GM21723 (cell line): ENCODE measurements at regions not wholly inside any gene's neighbourhood (a gene's known extent, or its start where the extent isn't known, plus 50 kb on each side); places are given as distances from the start of the nearest gene placed in this dataset.

Experiments
- ATAC-seq: cut with Tn5 transposase; IDR thresholded peaks from one replicate; pipeline ENCODE4 v1.9.1; 2021; ENCODE audit warnings: mild to moderate bottlenecking, moderate library complexity; ENCODE audit not compliant: unreplicated experiment

DNA sequence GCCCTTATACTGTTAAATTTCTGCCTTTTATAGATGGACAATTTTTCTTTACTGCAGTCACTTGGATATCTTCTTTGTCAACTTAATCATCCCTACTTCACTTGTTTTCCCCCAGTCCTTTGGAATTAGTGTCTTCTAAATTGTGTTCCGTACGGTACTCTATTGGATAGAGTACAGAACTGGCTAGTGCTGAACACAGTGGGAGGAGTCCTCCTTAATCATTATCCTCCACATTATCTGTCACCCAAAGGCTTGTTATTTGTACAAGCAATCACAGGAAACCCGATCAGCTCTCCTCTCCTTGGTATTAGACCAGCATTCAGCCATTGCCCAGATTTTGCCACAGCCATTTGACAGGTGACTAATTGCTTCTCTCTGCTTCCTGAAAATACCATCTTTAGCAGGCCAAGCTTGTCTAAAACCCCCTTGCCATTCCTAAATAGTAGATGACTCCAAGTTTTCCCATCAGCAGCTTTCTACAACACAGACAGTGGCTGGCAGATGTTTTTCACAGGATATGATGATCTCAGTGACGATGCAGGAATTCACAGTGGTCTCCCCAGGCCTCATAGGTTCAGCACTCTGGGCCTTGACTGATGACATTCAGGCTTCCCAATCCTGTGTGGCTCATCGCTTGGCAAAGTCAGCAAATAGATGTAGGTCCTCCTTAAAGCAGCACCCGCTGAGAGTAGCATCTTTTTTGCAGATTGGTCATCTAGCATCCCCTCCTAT, 216.0 kb upstream of the RGS6 start:
- ATAC-seq, result no peak

DNA sequence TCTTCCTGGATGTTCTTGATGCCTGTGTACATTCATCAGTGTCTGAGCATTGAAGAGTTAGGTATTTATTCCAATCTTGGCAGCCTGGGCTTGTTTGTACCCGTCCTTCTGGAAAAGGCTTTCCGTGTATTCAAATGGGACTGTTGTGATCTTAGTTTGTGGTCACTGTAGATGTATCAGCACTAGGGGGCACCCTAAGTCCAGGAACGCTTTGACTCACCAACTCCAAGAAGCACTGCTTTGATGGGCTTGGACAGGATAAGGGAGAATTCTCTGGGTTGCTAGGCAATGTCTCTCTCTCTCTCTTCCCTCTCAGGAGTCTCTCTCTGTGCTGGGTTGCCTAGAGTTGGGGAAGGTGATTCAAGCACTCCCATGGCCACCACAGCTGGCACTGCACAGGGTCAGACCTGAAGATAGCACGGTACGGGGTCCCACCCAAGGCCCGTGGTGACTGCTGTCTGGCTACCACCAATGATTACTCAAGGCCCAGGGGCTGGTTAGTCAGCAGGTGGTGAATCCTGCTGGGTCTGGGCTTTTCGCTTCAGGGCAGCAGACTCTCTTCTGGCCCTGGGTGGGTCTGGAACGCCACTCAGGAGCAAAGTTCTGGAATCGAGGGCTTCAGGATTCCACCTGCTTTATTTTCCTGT, 211.1 kb upstream of the RGS6 start:
- ATAC-seq, result no peak

DNA sequence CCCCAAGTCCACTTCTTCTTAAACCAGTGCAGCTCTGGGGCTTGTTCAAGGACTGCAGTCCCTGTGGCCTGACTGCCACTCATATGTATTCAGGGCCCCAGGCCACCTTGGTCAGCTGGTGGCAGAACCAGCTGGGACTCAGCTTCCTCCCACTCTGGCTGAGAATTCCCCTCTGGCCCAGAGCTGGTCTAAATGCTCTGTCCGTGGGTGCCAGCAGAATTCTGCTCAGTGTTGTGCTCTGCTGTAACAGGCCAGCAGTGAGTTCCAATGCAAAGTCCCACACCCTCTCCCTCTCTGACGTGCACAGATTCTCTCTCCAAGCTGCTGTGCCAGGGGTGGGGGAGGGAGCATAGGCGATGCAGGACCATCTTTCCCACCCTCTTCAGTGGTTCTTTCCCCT, 210.4 kb upstream of the RGS6 start:
- ATAC-seq, result no peak

DNA sequence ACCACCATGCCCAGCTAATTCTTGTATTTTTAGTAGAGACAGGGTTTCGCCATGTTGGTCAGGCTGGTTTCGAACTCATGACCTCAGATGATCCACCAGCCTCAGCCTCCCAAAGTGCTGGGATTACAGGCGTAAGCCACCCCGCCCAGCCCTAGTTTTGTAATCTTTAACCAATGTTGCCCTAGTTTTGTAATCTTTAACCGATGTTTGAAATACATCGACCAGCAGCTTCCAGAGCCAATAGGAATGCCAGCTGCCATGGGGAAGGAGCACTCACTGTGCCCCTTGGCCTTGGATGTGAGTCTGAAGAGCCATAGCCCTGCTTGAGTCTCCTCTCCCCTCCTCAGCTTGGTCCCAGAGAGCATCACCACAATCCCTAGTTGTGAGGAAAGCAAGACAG, 209.3 kb upstream of the RGS6 start:
- no peak for ATAC-seq

DNA sequence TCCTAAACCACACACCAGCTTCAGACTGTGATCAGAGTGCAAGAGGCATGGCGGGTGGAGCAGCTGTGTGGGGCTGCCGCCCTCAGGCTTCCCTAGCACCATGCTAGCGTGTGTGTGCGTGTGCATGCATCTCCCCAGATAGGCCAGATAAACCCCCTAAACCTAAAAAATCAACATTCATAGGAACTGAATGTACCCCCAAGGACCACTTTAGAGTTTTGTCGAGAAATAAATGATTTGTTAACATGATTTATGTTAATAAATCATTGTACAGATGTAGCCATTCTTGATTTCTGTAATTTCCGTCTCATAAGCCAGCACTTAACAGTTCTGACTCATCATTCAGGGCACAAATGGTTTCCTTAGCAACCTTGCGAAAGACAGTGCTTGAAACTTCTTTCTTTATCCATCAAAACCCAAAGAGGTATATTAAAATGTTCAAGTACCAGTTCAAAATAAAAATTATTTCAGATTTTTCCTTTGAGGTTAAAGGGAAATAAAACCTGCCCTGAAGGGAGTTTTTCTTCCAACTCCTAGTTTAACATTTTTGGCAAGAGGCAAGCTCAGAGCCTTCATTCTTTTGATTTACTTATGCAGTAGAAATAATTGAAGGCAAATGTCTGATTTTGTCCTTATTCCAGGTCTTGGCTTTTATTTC, 206.2 kb upstream of the RGS6 start:
- ATAC-seq, result no peak

- no peak for ATAC-seq
Measured at GRCh38 chr14:71726580-71727021, 205.6 kb upstream of the RGS6 start.

GRCh38 chr14:71728386-71728785, 203.8 kb upstream of the RGS6 start:
- ATAC-seq, result no peak

DNA sequence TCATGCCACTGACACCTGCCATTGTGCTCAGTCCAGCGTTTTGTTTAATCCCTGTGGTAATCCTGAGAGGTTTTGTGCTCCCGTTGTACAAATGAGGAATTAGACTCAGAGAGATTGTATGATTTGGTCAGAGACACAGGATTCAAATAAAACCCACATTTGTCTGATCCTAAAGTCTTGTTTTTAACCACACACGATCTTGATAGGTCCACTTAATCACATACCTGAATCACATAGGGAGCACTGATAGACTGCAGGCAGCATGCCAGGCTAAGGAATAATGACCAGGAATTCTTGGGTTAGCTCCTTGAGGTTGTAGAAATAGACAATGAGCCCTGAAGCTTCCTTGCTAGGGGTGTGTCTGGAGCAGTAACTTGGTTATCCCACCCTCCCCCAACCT, 202.6 kb upstream of the RGS6 start:
- no peak for ATAC-seq

DNA sequence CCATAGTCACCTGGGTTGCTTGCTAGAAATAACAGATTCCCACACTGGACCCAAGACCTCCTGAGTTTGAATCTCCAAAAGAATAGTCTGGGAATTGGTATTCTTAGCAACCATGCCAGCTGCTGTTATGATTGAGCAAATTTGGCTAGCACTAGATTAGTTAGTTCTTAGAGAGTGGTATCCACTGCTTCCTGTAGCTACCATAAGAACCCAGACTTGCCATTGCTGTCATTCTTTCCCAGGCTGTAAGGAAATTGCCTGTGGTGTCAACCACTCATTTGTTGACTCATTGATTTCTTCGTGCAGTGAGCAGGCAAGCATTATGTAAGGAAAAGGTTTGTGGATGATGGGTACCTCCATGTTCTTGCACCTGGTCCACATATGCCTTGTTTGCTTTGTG, 201.8 kb upstream of the RGS6 start:
- no peak for ATAC-seq

DNA sequence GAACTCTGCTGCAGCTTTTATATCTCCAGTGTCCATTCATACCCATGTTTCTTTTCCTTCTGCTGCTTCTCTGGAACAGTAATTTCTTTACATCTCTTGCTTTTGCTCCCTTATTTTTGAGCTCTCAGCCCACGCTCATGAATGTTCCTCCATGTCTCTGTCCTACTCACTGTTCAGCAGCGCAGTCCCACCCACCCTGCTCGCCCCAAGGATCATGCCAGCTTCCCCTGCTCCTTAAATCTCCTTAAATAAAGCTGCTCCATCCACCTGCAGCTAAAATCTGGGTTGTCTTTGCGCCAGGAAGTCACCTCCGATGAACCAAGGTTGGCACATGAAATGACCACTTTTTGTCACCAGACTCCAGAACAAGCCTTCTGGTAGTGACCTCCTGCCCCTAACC, 201.1 kb upstream of the RGS6 start:
- ATAC-seq, result no peak

- no peak for ATAC-seq
Measured at GRCh38 chr14:71733210-71733883, 198.9 kb upstream of the RGS6 start.

DNA sequence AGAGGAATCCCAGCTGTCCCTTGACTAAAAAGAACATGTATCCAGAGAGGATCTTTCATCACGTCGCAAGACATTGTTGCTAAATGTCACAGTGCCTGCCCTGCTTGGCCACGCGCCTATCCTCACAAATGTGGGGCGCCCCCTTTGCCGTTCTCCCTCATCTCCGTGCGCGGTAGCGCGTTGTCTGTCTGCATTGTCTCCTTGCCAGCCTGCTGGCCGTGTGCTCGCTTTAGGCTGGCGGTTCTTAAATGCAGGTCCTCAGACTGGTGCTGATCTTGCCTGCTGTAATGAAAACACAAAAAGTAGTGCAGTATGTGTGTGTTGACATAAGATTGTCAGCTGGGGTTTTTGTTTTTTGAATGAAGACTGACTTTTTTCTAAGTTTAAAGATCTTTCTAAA, 198.2 kb upstream of the RGS6 start:
- ATAC-seq, result no peak

- ATAC-seq, result no peak
Measured at GRCh38 chr14:71734885-71735284, 197.3 kb upstream of the RGS6 start.

- ATAC-seq, result no peak
Measured at GRCh38 chr14:71737760-71738159, 194.5 kb upstream of the RGS6 start.

DNA sequence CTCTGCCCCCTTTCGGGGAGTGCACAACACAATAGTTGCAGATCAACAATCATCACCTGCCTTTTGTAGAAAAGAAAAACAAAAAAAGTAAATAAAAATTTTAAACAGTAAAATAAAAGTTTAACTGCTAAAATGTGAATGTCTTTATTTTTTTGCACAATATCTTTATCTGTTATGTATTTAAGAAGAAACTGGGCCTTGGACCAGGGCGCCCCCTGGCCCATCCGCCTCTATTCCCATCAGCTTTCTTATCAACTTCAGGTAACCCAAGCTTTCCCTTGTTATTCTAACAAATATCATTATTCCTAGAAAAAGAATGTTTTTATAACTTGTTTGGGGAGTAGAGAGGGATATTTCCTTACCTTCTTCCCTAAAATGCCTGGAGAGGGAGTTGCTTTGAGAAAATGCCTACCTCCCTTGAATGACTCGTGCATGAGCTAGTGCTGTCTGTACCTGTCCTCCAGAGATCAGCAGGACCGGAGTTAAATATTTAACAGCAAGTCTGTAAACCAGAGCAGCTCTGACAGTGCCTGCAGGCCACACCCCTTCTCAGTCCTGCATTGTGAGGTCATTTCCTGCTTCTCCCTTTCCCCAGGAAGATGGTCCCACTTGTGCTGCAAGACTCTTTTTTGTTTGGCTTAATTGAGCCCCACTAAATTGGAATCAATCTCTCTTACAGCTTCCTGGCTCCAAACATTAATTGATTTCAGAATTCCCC, 192.8 kb upstream of the RGS6 start:
- ATAC-seq, result no peak

GRCh38 chr14:71741241-71741640, 191.0 kb upstream of the RGS6 start:
- no peak for ATAC-seq

DNA sequence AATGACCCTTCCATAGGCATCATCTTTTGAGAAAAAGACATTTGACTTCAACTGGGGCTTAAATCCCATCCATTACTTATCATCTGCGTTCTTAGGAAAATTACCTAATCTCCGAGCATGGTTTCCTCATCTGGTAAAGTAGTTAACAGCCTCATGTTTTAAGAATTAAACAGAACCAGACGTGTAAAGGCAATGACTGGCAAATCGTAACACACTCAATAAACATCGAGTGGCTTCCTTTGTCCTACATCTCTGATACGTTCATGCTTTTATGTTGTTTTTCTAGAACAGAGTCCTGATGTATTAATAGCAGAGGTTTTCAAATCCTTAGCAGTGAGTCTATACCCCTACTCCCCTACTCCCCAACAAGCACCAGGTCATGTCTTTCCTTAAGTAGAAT, 189.7 kb upstream of the RGS6 start:
- no peak for ATAC-seq

DNA sequence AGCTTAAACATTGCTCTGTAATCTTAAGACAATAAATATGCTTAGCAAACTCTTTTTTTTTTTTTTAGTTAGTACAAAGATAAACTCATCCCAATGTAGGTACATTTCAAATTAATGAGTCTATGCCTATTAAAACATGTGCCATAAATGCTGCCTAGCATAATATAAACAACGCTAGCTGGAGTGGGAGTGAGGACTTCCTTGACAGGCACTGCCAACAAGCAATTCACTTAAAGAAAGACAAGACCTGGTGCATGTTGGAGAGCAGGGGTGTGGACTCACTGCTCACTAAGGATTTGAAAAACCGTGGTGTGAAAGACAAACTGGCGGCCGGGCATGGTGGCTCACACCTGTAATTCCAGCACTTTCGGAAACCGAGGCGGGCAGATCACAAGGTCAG, 187.2 kb upstream of the RGS6 start:
- ATAC-seq, result no peak

GRCh38 chr14:71748196-71748595, 184.0 kb upstream of the RGS6 start:
- ATAC-seq, result no peak

DNA sequence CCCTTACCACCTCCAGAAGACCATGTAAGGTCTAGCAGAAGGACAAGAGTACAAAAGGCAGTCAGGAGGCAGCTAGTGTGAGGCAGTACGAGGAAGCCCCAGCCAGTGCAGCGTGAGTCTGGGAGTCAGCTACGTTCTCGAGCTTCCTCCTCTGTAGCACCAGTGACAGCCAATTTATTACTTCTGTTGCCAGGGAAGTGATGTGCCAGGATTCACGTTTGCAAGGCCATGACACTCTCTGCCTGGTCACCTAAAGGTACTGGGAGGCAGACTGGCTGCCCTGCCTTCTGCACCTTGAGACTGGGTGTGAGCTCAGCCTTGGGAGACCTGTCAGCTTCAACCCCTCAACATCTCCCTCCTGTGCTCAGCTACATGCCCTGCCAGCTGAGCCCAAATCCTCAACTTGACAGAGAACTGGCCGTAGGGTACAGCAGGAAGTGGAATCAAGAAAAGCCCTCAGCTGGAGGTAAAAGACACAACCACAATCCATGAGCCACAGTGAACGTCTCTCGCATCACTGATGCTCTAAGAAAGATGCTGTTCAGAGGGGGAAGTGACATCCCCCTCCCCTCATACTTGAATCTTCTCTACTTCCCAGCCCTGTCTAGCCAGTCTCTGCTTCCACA, 182.5 kb upstream of the RGS6 start:
- no peak for ATAC-seq

- no peak for ATAC-seq
Measured at GRCh38 chr14:71751264-71751663, 181.0 kb upstream of the RGS6 start.
